ENCODE measurements at regions not wholly inside any gene's neighbourhood (a gene's known extent, or its start where the extent isn't known, plus 50 kb on each side); places are given as distances from the start of the nearest gene placed in this dataset.
"Not testable (repeated sequence)": the region's sequence is repeated elsewhere in the genome, so short reads cannot be mapped to it uniquely, and the experiment has no call there.

DNA sequence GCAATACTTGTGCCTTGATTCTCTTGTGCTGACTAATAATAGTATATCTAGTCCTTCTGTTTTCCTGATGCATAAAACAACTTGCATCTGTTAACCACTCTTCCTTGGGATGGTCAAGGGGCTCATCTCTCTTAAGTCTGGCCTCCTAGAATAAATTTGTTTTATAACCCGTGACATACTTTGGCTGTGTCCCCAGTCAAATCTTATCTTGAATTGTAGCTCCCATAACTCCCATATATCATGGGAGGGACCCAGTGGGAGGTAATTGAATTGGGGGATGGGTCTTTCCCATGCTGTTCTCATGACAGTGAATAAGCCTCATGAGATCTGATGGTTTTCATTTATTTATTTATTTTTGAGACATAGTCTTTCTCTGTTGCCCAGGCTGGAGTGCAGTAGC, 146.2 kb downstream of the ALG10 start:
- not testable (repeated sequence) for H3K79me1 ChIP-seq (replicated peaks; ENCODE audit: low read length, poor library complexity, severe bottlenecking); H3K27ac ChIP-seq (ENCODE audit: low read length, poor library complexity, severe bottlenecking); H2AK5ac ChIP-seq (ENCODE audit: low read length, severe bottlenecking); H3K4ac ChIP-seq (ENCODE audit: low read depth in 1 of 2, low read length in 2 of 2); H2BK15ac ChIP-seq (ENCODE audit: low read depth, poor library complexity, severe bottlenecking); H3K9ac ChIP-seq (ENCODE audit: low read length); DNase-seq; H2AFZ ChIP-seq (ENCODE audit: low read depth, low read length); H4K91ac ChIP-seq (ENCODE audit: low read length); H2BK120ac ChIP-seq (ENCODE audit: low read depth, low read length); H2BK12ac ChIP-seq (ENCODE audit: low read length in 2 of 2); H3K4me2 ChIP-seq (ENCODE audit: low read length, poor library complexity, severe bottlenecking); H3K4me1 ChIP-seq (ENCODE audit: control insufficient read depth, insufficient read depth, low read depth, low read length); H3K9me3 ChIP-seq (ENCODE audit: control insufficient read depth, low read length); H2BK5ac ChIP-seq (ENCODE audit: low read depth, low read length, poor library complexity, severe bottlenecking); H3K36me3 ChIP-seq (ENCODE audit: control insufficient read depth in 1 of 2, insufficient read depth in 2 of 2, low read depth in 1 of 2, low read length in 2 of 2); H3K18ac ChIP-seq (ENCODE audit: low read depth in 1 of 2, low read length in 2 of 2); H4K8ac ChIP-seq (ENCODE audit: low read length); H3K14ac ChIP-seq (ENCODE audit: low read length in 2 of 2); H3K23ac ChIP-seq (ENCODE audit: low read length in 2 of 2); H3K27me3 ChIP-seq (ENCODE audit: control insufficient read depth in 1 of 2, insufficient read depth in 1 of 2, low read length in 2 of 2); H3K4me3 ChIP-seq (ENCODE audit: insufficient read depth in 1 of 2, low read depth in 1 of 2, low read length in 2 of 2)
- WGBS, result 83% methylated on average over 1 of the region's 1 CpG

DNA sequence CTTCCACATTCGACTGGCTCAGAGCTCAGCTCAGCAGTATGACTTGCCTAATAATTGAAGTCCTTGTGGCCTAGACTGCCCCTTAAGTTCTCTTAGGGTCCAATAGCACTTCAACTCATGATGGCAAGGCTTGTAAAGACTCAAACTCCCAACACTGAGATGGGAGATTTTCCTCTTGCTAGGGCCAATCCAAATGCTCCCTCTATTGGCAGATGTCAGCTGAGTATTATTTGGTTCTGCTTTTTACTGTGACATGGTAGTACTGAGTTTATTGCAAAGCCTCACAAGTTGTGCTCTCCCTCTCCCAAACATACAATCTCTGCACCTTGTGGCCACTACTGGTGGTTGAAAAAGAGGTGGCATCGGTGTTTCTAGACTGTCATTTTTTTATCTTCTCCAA, 164.2 kb downstream of the ALG10 start:
- H4K8ac ChIP-seq (ENCODE audit: low read length), result no peak overlapping the region
- no peaks in the 10 kb centered on the region for H3K9me3 ChIP-seq (ENCODE audit: control insufficient read depth, low read length)
- no peaks in the 10 kb centered on the region for H3K79me1 ChIP-seq (replicated peaks; ENCODE audit: low read length, poor library complexity, severe bottlenecking)
- H3K9ac ChIP-seq (ENCODE audit: low read length), result no peak overlapping the region
- H2BK15ac ChIP-seq (ENCODE audit: low read depth, poor library complexity, severe bottlenecking), result no peak overlapping the region
- no peak overlapping the region for H3K4me2 ChIP-seq (ENCODE audit: low read length, poor library complexity, severe bottlenecking)
- no peak overlapping the region for H3K23ac ChIP-seq (ENCODE audit: low read length in 2 of 2)
- H3K4ac ChIP-seq (ENCODE audit: low read depth in 1 of 2, low read length in 2 of 2), result no peak overlapping the region
- no peak overlapping the region for H4K91ac ChIP-seq (ENCODE audit: low read length)
- DNase-seq, result no peak
- WGBS, result 8% methylated on average over 2 of the region's 2 CpGs
- H2AFZ ChIP-seq (ENCODE audit: low read depth, low read length), result no peak overlapping the region
- no peak overlapping the region for H2BK12ac ChIP-seq (ENCODE audit: low read length in 2 of 2)
- no peak overlapping the region for H2AK5ac ChIP-seq (ENCODE audit: low read length, severe bottlenecking)
- H3K4me1 ChIP-seq (ENCODE audit: control insufficient read depth, insufficient read depth, low read depth, low read length), result no peaks in the 10 kb centered on the region
- no peaks in the 10 kb centered on the region for H3K36me3 ChIP-seq (ENCODE audit: control insufficient read depth in 1 of 2, insufficient read depth in 2 of 2, low read depth in 1 of 2, low read length in 2 of 2)
- H3K27me3 ChIP-seq (ENCODE audit: control insufficient read depth in 1 of 2, insufficient read depth in 1 of 2, low read length in 2 of 2), result no peaks in the 10 kb centered on the region
- H3K14ac ChIP-seq (ENCODE audit: low read length in 2 of 2), result no peak overlapping the region
- no peak overlapping the region for H2BK120ac ChIP-seq (ENCODE audit: low read depth, low read length)
- no peak overlapping the region for H3K4me3 ChIP-seq (ENCODE audit: insufficient read depth in 1 of 2, low read depth in 1 of 2, low read length in 2 of 2)
- no peak overlapping the region for H2BK5ac ChIP-seq (ENCODE audit: low read depth, low read length, poor library complexity, severe bottlenecking)
- no peak overlapping the region for H3K18ac ChIP-seq (ENCODE audit: low read depth in 1 of 2, low read length in 2 of 2)
- no peak overlapping the region for H3K27ac ChIP-seq (ENCODE audit: low read length, poor library complexity, severe bottlenecking)

DNA sequence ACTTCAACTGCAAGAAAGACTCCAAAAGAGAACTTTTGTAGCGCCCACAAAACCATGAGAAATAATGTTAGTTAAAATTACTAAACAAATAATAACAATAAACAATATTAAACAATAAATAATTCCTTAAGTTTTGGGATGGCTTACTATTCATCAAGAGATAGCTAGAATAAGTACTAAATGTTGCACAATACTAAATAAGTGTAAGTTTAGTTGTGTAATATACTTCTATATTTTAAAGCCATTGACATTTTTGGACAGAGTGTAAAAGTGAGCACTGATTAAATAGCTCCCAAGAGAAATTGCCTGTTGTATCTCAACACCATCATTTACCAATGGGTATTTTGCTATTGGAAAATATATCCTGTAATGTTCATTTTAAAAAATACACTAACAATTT, 166.7 kb downstream of the ALG10 start:
- H3K79me1 ChIP-seq (replicated peaks; ENCODE audit: low read length, poor library complexity, severe bottlenecking), result no peaks in the 10 kb centered on the region
- no peak overlapping the region for H3K23ac ChIP-seq (ENCODE audit: low read length in 2 of 2)
- no peaks in the 10 kb centered on the region for H3K27me3 ChIP-seq (ENCODE audit: control insufficient read depth in 1 of 2, insufficient read depth in 1 of 2, low read length in 2 of 2)
- no peak overlapping the region for H3K14ac ChIP-seq (ENCODE audit: low read length in 2 of 2)
- DNase-seq, result no peak
- H3K9ac ChIP-seq (ENCODE audit: low read length), result no peak overlapping the region
- no peak overlapping the region for H4K91ac ChIP-seq (ENCODE audit: low read length)
- H3K18ac ChIP-seq (ENCODE audit: low read depth in 1 of 2, low read length in 2 of 2), result no peak overlapping the region
- no peaks in the 10 kb centered on the region for H3K4me1 ChIP-seq (ENCODE audit: control insufficient read depth, insufficient read depth, low read depth, low read length)
- no peak overlapping the region for H4K8ac ChIP-seq (ENCODE audit: low read length)
- no peaks in the 10 kb centered on the region for H3K36me3 ChIP-seq (ENCODE audit: control insufficient read depth in 1 of 2, insufficient read depth in 2 of 2, low read depth in 1 of 2, low read length in 2 of 2)
- no peak overlapping the region for H2AK5ac ChIP-seq (ENCODE audit: low read length, severe bottlenecking)
- no peak overlapping the region for H3K4me2 ChIP-seq (ENCODE audit: low read length, poor library complexity, severe bottlenecking)
- H3K9me3 ChIP-seq (ENCODE audit: control insufficient read depth, low read length), result no peaks in the 10 kb centered on the region
- no peak overlapping the region for H3K4ac ChIP-seq (ENCODE audit: low read depth in 1 of 2, low read length in 2 of 2)
- no peak overlapping the region for H2BK5ac ChIP-seq (ENCODE audit: low read depth, low read length, poor library complexity, severe bottlenecking)
- H3K27ac ChIP-seq (ENCODE audit: low read length, poor library complexity, severe bottlenecking), result no peak overlapping the region
- H2BK120ac ChIP-seq (ENCODE audit: low read depth, low read length), result no peak overlapping the region
- H2AFZ ChIP-seq (ENCODE audit: low read depth, low read length), result no peak overlapping the region
- no peak overlapping the region for H3K4me3 ChIP-seq (ENCODE audit: insufficient read depth in 1 of 2, low read depth in 1 of 2, low read length in 2 of 2)
- no peak overlapping the region for H2BK15ac ChIP-seq (ENCODE audit: low read depth, poor library complexity, severe bottlenecking)
- no peak overlapping the region for H2BK12ac ChIP-seq (ENCODE audit: low read length in 2 of 2)
- WGBS, result no CpG with 5 or more reads among the region's 1 CpG

DNA sequence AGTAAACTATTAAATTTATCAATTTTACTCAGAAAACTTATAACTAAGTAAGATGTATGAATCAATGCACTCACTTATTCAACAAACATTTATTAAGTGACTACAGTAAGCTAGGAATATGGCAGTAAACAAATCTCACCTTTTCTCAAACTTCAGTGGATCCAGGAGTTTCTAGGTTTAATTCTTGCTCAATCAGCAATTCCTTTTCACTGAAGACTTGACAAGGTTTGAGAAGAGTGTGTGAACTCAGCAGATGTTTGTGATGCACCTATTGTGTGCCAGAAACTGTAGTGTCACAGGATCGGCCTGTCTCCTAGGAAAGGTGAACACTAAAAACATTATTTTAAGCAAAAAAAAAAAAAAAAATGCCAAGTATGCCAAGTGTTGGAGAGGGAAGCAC, 167.8 kb downstream of the ALG10 start:
- Histone ChIP-seq H3K14ac (ENCODE audit: low read length in 2 of 2) (no peak overlapping the region), H3K79me1 (replicated peaks; ENCODE audit: low read length, poor library complexity, severe bottlenecking) (no peaks in the 10 kb centered on the region), H4K91ac (ENCODE audit: low read length) (no peak overlapping the region), H3K36me3 (ENCODE audit: control insufficient read depth in 1 of 2, insufficient read depth in 2 of 2, low read depth in 1 of 2, low read length in 2 of 2) (no peaks in the 10 kb centered on the region), H3K4me2 (ENCODE audit: low read length, poor library complexity, severe bottlenecking) (no peak overlapping the region), H2BK12ac (ENCODE audit: low read length in 2 of 2) (no peak overlapping the region), H2BK15ac (ENCODE audit: low read depth, poor library complexity, severe bottlenecking) (no peak overlapping the region), H3K9ac (ENCODE audit: low read length) (no peak overlapping the region), H2AK5ac (ENCODE audit: low read length, severe bottlenecking) (no peak overlapping the region), H3K4me1 (ENCODE audit: control insufficient read depth, insufficient read depth, low read depth, low read length) (no peaks in the 10 kb centered on the region), H2BK5ac (ENCODE audit: low read depth, low read length, poor library complexity, severe bottlenecking) (no peak overlapping the region), H3K4me3 (ENCODE audit: insufficient read depth in 1 of 2, low read depth in 1 of 2, low read length in 2 of 2) (no peak overlapping the region), H4K8ac (ENCODE audit: low read length) (no peak overlapping the region), H2BK120ac (ENCODE audit: low read depth, low read length) (no peak overlapping the region), H3K18ac (ENCODE audit: low read depth in 1 of 2, low read length in 2 of 2) (no peak overlapping the region), H3K4ac (ENCODE audit: low read depth in 1 of 2, low read length in 2 of 2) (no peak overlapping the region), H3K27ac (ENCODE audit: low read length, poor library complexity, severe bottlenecking) (no peak overlapping the region), H2AFZ (ENCODE audit: low read depth, low read length) (no peak overlapping the region), H3K27me3 (ENCODE audit: control insufficient read depth in 1 of 2, insufficient read depth in 1 of 2, low read length in 2 of 2) (no peaks in the 10 kb centered on the region), H3K9me3 (ENCODE audit: control insufficient read depth, low read length) (no peaks in the 10 kb centered on the region), H3K23ac (ENCODE audit: low read length in 2 of 2) (no peak overlapping the region)
- WGBS, result no CpG with 5 or more reads among the region's 1 CpG
- no peak for DNase-seq
